Sigmoid colon (tissue), 3 donors: ENCODE measurements at regions not wholly inside any gene's neighbourhood (a gene's known extent, or its start where the extent isn't known, plus 50 kb on each side); places are given as distances from the start of the nearest gene placed in this dataset.

ENCODE experiments used
- POLR2A ChIP-seq, 2 donors: fragments of 450-650 bp; IDR thresholded peaks; one replicate each; pipeline ENCODE4 v1.6.1; 2016; ENCODE audit warnings: antibody characterized with exemption in 2 of 2, mild to moderate bottlenecking in 2 of 2, moderate library complexity in 2 of 2
- TF ChIP-seq, protein P1 (sequence below), 4 experiments: fragments of 450-650 bp in 3 of 4; fragments of 200-600 bp in 1 of 4; IDR thresholded peaks; one replicate each; pipeline ENCODE4 v1.5.1; 2016 to 2019; ENCODE audit warnings: antibody characterized with exemption in 4 of 4, mild to moderate bottlenecking in 3 of 4, moderate library complexity in 2 of 4

DNA sequence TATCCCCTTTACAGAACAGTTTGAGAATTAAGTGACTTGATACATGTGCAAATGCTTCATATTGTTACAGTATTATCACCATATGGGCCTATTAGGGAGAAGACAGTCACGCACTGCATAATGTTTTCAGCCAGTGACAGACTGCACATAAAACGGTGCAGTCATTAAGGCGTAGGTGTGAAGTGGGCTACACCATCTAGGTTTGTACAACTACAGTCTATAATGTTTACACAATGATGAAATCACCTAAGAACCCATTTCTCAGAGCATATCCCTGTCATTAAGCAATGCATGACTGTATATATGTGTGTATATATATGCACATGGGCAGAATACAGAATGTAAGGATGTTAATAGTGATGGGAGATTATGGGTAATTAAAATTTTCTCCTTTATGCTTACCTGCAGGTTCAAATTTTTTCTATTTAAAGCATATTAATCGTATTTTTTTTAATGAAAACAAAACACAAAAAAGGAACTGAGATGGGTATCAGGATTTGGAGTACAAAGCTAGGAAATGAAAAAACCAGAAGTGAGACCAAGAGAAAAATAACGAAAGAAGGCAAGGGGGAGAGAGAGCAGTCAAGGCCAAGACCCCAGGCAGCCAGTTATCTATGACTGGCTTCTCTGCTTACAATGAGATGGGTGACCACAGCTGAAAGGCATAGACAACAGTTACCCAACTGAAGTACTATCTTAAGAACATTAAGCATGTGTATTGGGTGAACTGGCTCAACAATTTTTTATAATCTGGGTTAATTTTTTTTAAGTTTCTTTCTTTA is 122.9 kb upstream of the DAB1 start:
- TF ChIP-seq, protein P1, sequence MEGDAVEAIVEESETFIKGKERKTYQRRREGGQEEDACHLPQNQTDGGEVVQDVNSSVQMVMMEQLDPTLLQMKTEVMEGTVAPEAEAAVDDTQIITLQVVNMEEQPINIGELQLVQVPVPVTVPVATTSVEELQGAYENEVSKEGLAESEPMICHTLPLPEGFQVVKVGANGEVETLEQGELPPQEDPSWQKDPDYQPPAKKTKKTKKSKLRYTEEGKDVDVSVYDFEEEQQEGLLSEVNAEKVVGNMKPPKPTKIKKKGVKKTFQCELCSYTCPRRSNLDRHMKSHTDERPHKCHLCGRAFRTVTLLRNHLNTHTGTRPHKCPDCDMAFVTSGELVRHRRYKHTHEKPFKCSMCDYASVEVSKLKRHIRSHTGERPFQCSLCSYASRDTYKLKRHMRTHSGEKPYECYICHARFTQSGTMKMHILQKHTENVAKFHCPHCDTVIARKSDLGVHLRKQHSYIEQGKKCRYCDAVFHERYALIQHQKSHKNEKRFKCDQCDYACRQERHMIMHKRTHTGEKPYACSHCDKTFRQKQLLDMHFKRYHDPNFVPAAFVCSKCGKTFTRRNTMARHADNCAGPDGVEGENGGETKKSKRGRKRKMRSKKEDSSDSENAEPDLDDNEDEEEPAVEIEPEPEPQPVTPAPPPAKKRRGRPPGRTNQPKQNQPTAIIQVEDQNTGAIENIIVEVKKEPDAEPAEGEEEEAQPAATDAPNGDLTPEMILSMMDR (IDR thresholded peaks at IDR 0.05) = no peak
- no peak for TF ChIP-seq POLR2A (IDR thresholded peaks at IDR 0.05)
